H1 (cell line): ENCODE measurements at regions not wholly inside any gene's neighbourhood (a gene's known extent, or its start where the extent isn't known, plus 50 kb on each side); places are given as distances from the start of the nearest gene placed in this dataset.

Experiments
- CEBPB ChIP-seq: IDR thresholded peaks from 2 replicates; pipeline ENCODE4 v1.6.1; 2012; ENCODE audit warnings: low read depth, low read length
- CHD1 ChIP-seq: IDR thresholded peaks from 2 replicates; pipeline ENCODE4 v1.6.1; 2012; ENCODE audit warnings: low read depth, low read length, improper control_type of control experiment
- CREB1 ChIP-seq: IDR thresholded peaks from 2 replicates; pipeline ENCODE4 v1.6.1; 2012; ENCODE audit warnings: inconsistent platforms
- CTCF ChIP-seq, 3 experiments: IDR thresholded peaks; 1 replicate in 2 of 3; 2 replicates in 1 of 3; pipeline versions ENCODE4 v1.5.1 to v1.6.1; 2011; ENCODE audit warnings: low read length in 3 of 3, mild to moderate bottlenecking in 3 of 3, inconsistent platforms in 2 of 3, low read depth in 1 of 3, moderate library complexity in 1 of 3; ENCODE audit not compliant: insufficient read depth in 1 of 3; ENCODE audit errors: control extremely low read depth in 1 of 3
- EP300 ChIP-seq, 2 experiments: IDR thresholded peaks; 1 replicate in 1 of 2; 2 replicates in 1 of 2; pipeline ENCODE4 v1.6.1; 2011 to 2012; ENCODE audit warnings: low read depth in 2 of 2, low read length in 2 of 2, mild to moderate bottlenecking in 2 of 2, borderline replicate concordance in 1 of 2, inconsistent platforms in 1 of 2, moderate library complexity in 1 of 2
- EZH2 ChIP-seq: fragments of 200-600 bp; sonication (generic); IDR thresholded peaks from 2 replicates; pipeline ENCODE4 v1.7.1; 2012; ENCODE audit warnings: low read depth, mild to moderate bottlenecking, moderate library complexity, low read length, inconsistent platforms; ENCODE audit not compliant: severe bottlenecking
- POLR2AphosphoS5 ChIP-seq: IDR thresholded peaks from 2 replicates; pipeline ENCODE4 v1.6.1; 2011; ENCODE audit warnings: low read depth, low read length
- ZNF274 ChIP-seq: IDR thresholded peaks from 2 replicates; pipeline ENCODE4 v1.7.0; 2012; ENCODE audit warnings: low read length, borderline replicate concordance; ENCODE audit errors: extremely low read depth
- TF ChIP-seq, protein P1 (sequence below): IDR thresholded peaks from 2 replicates; pipeline ENCODE4 v1.6.1; 2012; ENCODE audit warnings: inconsistent platforms
- TF ChIP-seq, protein P2 (sequence below): IDR thresholded peaks from 2 replicates; pipeline ENCODE4 v1.6.1; 2011; ENCODE audit warnings: low read depth, mild to moderate bottlenecking, low read length; ENCODE audit not compliant: insufficient read depth

GRCh38 chr3:110491413-110491812 lies 580.2 kb upstream of the NECTIN3 start:
- TF ChIP-seq CTCF (IDR thresholded peaks at IDR 0.05; ENCODE audit: control extremely low read depth in 1 of 3, insufficient read depth in 1 of 3, low read depth in 1 of 3, low read length in 3 of 3) (no peak), EZH2 (no peak), EP300 (IDR thresholded peaks at IDR 0.05; ENCODE audit: borderline replicate concordance in 1 of 2, low read depth in 2 of 2, low read length in 2 of 2) (no peak), CEBPB (no peak), CREB1 (no peak), ZNF274 (no peak), POLR2AphosphoS5 (no peak), CHD1 (no peak)
- TF ChIP-seq, protein P1, sequence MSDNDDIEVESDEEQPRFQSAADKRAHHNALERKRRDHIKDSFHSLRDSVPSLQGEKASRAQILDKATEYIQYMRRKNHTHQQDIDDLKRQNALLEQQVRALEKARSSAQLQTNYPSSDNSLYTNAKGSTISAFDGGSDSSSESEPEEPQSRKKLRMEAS, result no peak
- TF ChIP-seq, protein P2, sequence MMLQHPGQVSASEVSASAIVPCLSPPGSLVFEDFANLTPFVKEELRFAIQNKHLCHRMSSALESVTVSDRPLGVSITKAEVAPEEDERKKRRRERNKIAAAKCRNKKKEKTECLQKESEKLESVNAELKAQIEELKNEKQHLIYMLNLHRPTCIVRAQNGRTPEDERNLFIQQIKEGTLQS, result no peak
